ENCODE measurements at regions not wholly inside any gene's neighbourhood (a gene's known extent, or its start where the extent isn't known, plus 50 kb on each side); places are given as distances from the start of the nearest gene placed in this dataset.

DNA sequence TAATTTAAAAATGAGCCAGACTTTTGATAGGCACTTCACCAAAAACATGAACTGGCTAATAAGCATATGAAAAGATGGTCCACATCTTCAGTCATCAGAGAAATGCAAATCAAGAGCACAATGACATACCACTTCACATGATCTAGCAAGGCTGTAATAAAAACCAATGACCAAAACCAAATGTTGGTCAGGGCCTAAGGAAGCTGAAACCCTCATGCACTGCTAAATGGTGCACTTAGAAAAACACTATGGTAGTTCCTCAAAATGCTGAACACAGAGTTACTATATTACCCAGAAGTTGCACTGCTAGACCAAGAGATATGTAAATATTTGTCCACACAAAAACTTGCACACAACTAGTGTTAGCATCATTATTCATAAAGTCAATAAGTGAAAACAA is 504.9 kb upstream of the SOX11 start:
- no peak for TF ChIP-seq CTCF (IDR thresholded peaks at IDR 0.05)
- TF ChIP-seq ZFX (IDR thresholded peaks at IDR 0.05; ENCODE audit: borderline replicate concordance): no peak
